ENCODE measurements at regions not wholly inside any gene's neighbourhood (a gene's known extent, or its start where the extent isn't known, plus 50 kb on each side); places are given as distances from the start of the nearest gene placed in this dataset.

DNA sequence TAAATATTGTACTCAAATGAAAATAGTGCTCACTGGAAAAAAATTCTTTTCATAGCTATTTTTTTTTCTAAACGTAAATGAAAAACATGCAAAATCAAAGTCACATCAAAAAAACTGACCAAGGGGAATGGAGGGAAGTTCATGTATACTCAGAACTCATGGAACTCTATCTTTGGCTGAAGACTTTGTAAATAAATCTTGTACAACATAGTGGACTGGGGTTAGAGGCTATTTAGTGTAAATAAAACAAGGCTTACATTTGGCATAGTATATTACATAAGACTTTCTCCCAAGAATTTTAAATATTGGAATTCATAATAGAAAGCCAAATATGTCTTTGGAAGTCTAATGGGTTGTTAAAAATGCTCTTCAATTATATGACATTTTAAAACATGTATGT, 59.8 kb upstream of the PDE5A start:
- TF ChIP-seq, protein P1, sequence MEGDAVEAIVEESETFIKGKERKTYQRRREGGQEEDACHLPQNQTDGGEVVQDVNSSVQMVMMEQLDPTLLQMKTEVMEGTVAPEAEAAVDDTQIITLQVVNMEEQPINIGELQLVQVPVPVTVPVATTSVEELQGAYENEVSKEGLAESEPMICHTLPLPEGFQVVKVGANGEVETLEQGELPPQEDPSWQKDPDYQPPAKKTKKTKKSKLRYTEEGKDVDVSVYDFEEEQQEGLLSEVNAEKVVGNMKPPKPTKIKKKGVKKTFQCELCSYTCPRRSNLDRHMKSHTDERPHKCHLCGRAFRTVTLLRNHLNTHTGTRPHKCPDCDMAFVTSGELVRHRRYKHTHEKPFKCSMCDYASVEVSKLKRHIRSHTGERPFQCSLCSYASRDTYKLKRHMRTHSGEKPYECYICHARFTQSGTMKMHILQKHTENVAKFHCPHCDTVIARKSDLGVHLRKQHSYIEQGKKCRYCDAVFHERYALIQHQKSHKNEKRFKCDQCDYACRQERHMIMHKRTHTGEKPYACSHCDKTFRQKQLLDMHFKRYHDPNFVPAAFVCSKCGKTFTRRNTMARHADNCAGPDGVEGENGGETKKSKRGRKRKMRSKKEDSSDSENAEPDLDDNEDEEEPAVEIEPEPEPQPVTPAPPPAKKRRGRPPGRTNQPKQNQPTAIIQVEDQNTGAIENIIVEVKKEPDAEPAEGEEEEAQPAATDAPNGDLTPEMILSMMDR (IDR thresholded peaks at IDR 0.05): no peak
- no peak for TF ChIP-seq POLR2A (IDR thresholded peaks at IDR 0.05)

Measured in testis (tissue), 2 donors.